GM19351 (cell line): ENCODE measurements at regions not wholly inside any gene's neighbourhood (a gene's known extent, or its start where the extent isn't known, plus 50 kb on each side); places are given as distances from the start of the nearest gene placed in this dataset.
"Not testable (repeated sequence)": the region's sequence is repeated elsewhere in the genome, so short reads cannot be mapped to it uniquely, and the experiment has no call there.

Experiments used
- ATAC-seq: cut with Tn5 transposase; IDR thresholded peaks from one replicate; pipeline ENCODE4 v1.9.1; 2021; ENCODE audit warnings: mild to moderate bottlenecking, moderate library complexity; ENCODE audit not compliant: unreplicated experiment

GRCh38 chr9:42656789-42657188, 473.3 kb downstream of the SPATA31A6 start:
- ATAC-seq: not testable (repeated sequence)

- not testable (repeated sequence) for ATAC-seq
Measured at GRCh38 chr9:42657496-42657895, 474.0 kb downstream of the SPATA31A6 start.

- not testable (repeated sequence) for ATAC-seq
Measured at GRCh38 chr9:42697146-42697545, 513.7 kb downstream of the SPATA31A6 start.

- not testable (repeated sequence) for ATAC-seq
Measured at GRCh38 chr9:42702890-42703289, 519.4 kb downstream of the SPATA31A6 start.

- ATAC-seq: not testable (repeated sequence)
Measured at GRCh38 chr9:42724841-42725835, 541.7 kb downstream of the SPATA31A6 start.

GRCh38 chr9:42743030-42743814, 559.8 kb downstream of the SPATA31A6 start:
- peak; percentile 75 for ATAC-seq

GRCh38 chr9:42757251-42757650, 573.8 kb downstream of the SPATA31A6 start:
- ATAC-seq: not testable (repeated sequence)

GRCh38 chr9:42759320-42759719, 575.9 kb downstream of the SPATA31A6 start:
- peak; percentile 69 for ATAC-seq

GRCh38 chr9:42782201-42782600, 598.7 kb downstream of the SPATA31A6 start:
- not testable (repeated sequence) for ATAC-seq

- ATAC-seq: not testable (repeated sequence)
Measured at GRCh38 chr9:42792725-42793124, 609.3 kb downstream of the SPATA31A6 start.

GRCh38 chr9:42798571-42798970, 615.1 kb downstream of the SPATA31A6 start:
- ATAC-seq: peak; percentile 87

GRCh38 chr9:42802716-42803115, 619.3 kb downstream of the SPATA31A6 start:
- ATAC-seq: not testable (repeated sequence)

- not testable (repeated sequence) for ATAC-seq
Measured at GRCh38 chr9:42806674-42807073, 623.2 kb downstream of the SPATA31A6 start.

- not testable (repeated sequence) for ATAC-seq
Measured at GRCh38 chr9:42821468-42821867, 638.0 kb downstream of the SPATA31A6 start.

- not testable (repeated sequence) for ATAC-seq
Measured at GRCh38 chr9:42848156-42848555, 664.7 kb downstream of the SPATA31A6 start.

GRCh38 chr9:42850896-42851693, 667.6 kb downstream of the SPATA31A6 start:
- ATAC-seq: not testable (repeated sequence)

- not testable (repeated sequence) for ATAC-seq
Measured at GRCh38 chr9:42851701-42852100, 668.2 kb downstream of the SPATA31A6 start.

GRCh38 chr9:42852133-42852930, 668.9 kb downstream of the SPATA31A6 start:
- not testable (repeated sequence) for ATAC-seq

GRCh38 chr9:42860133-42860532, 676.7 kb downstream of the SPATA31A6 start:
- ATAC-seq: not testable (repeated sequence)

- ATAC-seq: not testable (repeated sequence)
Measured at GRCh38 chr9:42862465-42862864, 679.0 kb downstream of the SPATA31A6 start.
